ENCODE measurements at regions not wholly inside any gene's neighbourhood (a gene's known extent, or its start where the extent isn't known, plus 50 kb on each side); places are given as distances from the start of the nearest gene placed in this dataset.
A peak's percentile ranks its signal among the peaks of the same experiment; 100 is the strongest.
"Not testable (repeated sequence)": the region's sequence is repeated elsewhere in the genome, so short reads cannot be mapped to it uniquely, and the experiment has no call there.

GRCh38 chr11:25456211-25456610 lies 875.7 kb upstream of the ANO3 start:
- no peak for DNase-seq
- intact Hi-C loops (cut with DNase I), result no loop called here
- ATAC-seq, result no peak

- intact Hi-C loops (cut with DNase I), result no loop called here
- ATAC-seq, result no peak
- no peak for DNase-seq
These were observed 847.9 kb upstream of the ANO3 start for GRCh38 chr11:25483915-25484635.

- intact Hi-C loops (cut with DNase I), result no loop called here
- ATAC-seq (no peak), DNase-seq (no peak)
These were observed 846.6 kb upstream of the ANO3 start for GRCh38 chr11:25485315-25485714.

GRCh38 chr11:25486338-25486737 lies 845.6 kb upstream of the ANO3 start:
- ATAC-seq; intact Hi-C loops (cut with DNase I); DNase-seq: not testable (repeated sequence)

GRCh38 chr11:25488176-25488575 lies 843.8 kb upstream of the ANO3 start:
- DNase-seq; ATAC-seq; intact Hi-C loops (cut with DNase I): not testable (repeated sequence)

- intact Hi-C loops (cut with DNase I); DNase-seq; ATAC-seq: not testable (repeated sequence)
These were observed 830.5 kb upstream of the ANO3 start for GRCh38 chr11:25501426-25501825.

- ATAC-seq, result no peak
- intact Hi-C loops (cut with DNase I), result no loop called here
- DNase-seq, result no peak
These were observed 816.4 kb upstream of the ANO3 start for GRCh38 chr11:25515576-25515975.

- no peak for DNase-seq
- intact Hi-C loops (cut with DNase I), result no loop called here
- no peak for ATAC-seq
These were observed 811.5 kb upstream of the ANO3 start for GRCh38 chr11:25520459-25520858.

- DNase-seq (no peak), ATAC-seq (no peak)
- intact Hi-C loops (cut with DNase I), result no loop called here
These were observed 804.1 kb upstream of the ANO3 start for GRCh38 chr11:25527841-25528240.

GRCh38 chr11:25529572-25529971 lies 802.4 kb upstream of the ANO3 start:
- intact Hi-C loops (cut with DNase I), result no loop called here
- DNase-seq, result no peak
- no peak for ATAC-seq

- intact Hi-C loops (cut with DNase I), result no loop called here
- ATAC-seq, result peak; percentile 76 to 78
- DNase-seq, result peak; percentile 26
These were observed 796.3 kb upstream of the ANO3 start for GRCh38 chr11:25535467-25536272.

GRCh38 chr11:25536289-25536688 lies 795.6 kb upstream of the ANO3 start:
- ATAC-seq (no peak), DNase-seq (no peak)
- intact Hi-C loops (cut with DNase I), result no loop called here

GRCh38 chr11:25537393-25537792 lies 794.5 kb upstream of the ANO3 start:
- DNase-seq (no peak), ATAC-seq (no peak)
- intact Hi-C loops (cut with DNase I), result no loop called here

- intact Hi-C loops (cut with DNase I), result no loop called here
- ATAC-seq (no peak), DNase-seq (no peak)
These were observed 784.6 kb upstream of the ANO3 start for GRCh38 chr11:25547292-25547691.

GRCh38 chr11:25562417-25562816 lies 769.5 kb upstream of the ANO3 start:
- intact Hi-C loops (cut with DNase I), result no loop called here
- ATAC-seq, result peak; percentile 59 to 67
- DNase-seq, result no peak

- intact Hi-C loops (cut with DNase I), result no loop called here
- DNase-seq (no peak), ATAC-seq (no peak)
These were observed 766.1 kb upstream of the ANO3 start for GRCh38 chr11:25565846-25566245.

- DNase-seq, result peak; percentile 21
- intact Hi-C loops (cut with DNase I), result no loop called here
- ATAC-seq, result peak; percentile 38 to 54
These were observed 765.4 kb upstream of the ANO3 start for GRCh38 chr11:25566298-25567200.

GRCh38 chr11:25576320-25576719 lies 755.6 kb upstream of the ANO3 start:
- no peak for ATAC-seq
- intact Hi-C loops (cut with DNase I), result no loop called here

GRCh38 chr11:25579554-25579953 lies 752.4 kb upstream of the ANO3 start:
- intact Hi-C loops (cut with DNase I); DNase-seq; ATAC-seq: not testable (repeated sequence)

More at GRCh38 chr11:25576320-25576719, 755.6 kb upstream of the ANO3 start:
- DNase-seq, result no peak

GRCh38 chr11:25583596-25583995 lies 748.3 kb upstream of the ANO3 start:
- DNase-seq (no peak), ATAC-seq (no peak)
- intact Hi-C loops (cut with DNase I), result no loop called here
